Mucosa of descending colon (tissue), 3 donors: ENCODE measurements at regions not wholly inside any gene's neighbourhood (a gene's known extent, or its start where the extent isn't known, plus 50 kb on each side); places are given as distances from the start of the nearest gene placed in this dataset.

Experiments
- ATAC-seq: fragments of 200-7000 bp; cut with Tn5 transposase; one replicate; pipeline ENCODE4 v1.9.1; 2020; ENCODE audit warnings: mild to moderate bottlenecking, moderate library complexity
- DNase-seq, 3 donors: peaks; one replicate each; pipeline ENCODE4 v3.0.0-alpha.2; 2020
- H3K36me3 ChIP-seq: fragments of 200-600 bp; one replicate; pipeline ENCODE4 v1.8.0; 2021; ENCODE audit warnings: low read depth, mild to moderate bottlenecking
- H3K4me1 ChIP-seq: fragments of 200-600 bp; one replicate; pipeline ENCODE4 v1.8.0; 2021; ENCODE audit warnings: low read depth, mild to moderate bottlenecking
- H3K4me3 ChIP-seq: fragments of 200-600 bp; one replicate; pipeline ENCODE4 v1.8.0; 2021; ENCODE audit warnings: mild to moderate bottlenecking
- H3K9me3 ChIP-seq: fragments of 200-600 bp; one replicate; pipeline ENCODE4 v1.8.0; 2021; ENCODE audit warnings: mild to moderate bottlenecking
- intact Hi-C, 2 donors: fragments of 100-400 bp; cut with DNase I in 1 of 2; cut with micrococcal nuclease in 1 of 2; formaldehyde crosslinking; loops; one replicate each; pipeline versions ENCODE4 v1.11.0 to v1.11.1; 2022; cut with DNase I, micrococcal nuclease
- TF ChIP-seq, protein P1 (sequence below): fragments of 200-600 bp; IDR thresholded peaks from one replicate; pipeline ENCODE4 v1.8.0; 2022; ENCODE audit warnings: antibody characterized with exemption, mild to moderate bottlenecking
- donor health status: DM: no; HTN: no; CAD: no; lungs with moderate emphysema.
- donor health status: DM: no; HTN: no; CAD: no.
- donor health status: DM: no; HTN: yes; CAD: no.

DNA sequence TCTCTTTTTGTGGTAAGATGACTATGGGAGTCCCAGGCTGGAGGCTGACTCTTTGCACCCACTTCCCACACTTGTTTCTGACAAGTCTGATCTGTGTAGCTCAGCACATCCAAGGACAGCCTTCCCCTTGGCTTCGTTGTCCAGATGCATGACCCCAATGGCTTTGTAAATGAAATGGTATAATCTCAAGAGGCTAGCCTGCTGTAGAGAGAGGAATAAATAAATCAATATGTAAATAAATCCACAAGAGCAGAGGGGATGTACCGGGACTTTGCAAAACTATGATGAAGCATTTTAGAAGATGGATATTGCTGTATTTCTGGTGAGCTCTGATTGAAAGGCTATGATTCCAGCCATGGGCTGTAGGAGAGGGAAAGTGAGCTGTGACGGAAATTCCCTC is 79.9 kb upstream of the NEO1 start:
- TF ChIP-seq, protein P1, sequence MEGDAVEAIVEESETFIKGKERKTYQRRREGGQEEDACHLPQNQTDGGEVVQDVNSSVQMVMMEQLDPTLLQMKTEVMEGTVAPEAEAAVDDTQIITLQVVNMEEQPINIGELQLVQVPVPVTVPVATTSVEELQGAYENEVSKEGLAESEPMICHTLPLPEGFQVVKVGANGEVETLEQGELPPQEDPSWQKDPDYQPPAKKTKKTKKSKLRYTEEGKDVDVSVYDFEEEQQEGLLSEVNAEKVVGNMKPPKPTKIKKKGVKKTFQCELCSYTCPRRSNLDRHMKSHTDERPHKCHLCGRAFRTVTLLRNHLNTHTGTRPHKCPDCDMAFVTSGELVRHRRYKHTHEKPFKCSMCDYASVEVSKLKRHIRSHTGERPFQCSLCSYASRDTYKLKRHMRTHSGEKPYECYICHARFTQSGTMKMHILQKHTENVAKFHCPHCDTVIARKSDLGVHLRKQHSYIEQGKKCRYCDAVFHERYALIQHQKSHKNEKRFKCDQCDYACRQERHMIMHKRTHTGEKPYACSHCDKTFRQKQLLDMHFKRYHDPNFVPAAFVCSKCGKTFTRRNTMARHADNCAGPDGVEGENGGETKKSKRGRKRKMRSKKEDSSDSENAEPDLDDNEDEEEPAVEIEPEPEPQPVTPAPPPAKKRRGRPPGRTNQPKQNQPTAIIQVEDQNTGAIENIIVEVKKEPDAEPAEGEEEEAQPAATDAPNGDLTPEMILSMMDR: no peak
- intact Hi-C loops: no loop called here
- no peaks in the 10 kb centered on the region for H3K36me3 ChIP-seq
- H3K4me3 ChIP-seq: no peak overlapping the region
- DNase-seq (no peak), ATAC-seq (no peak)
- H3K4me1 ChIP-seq: peaks cover 17% of the 10 kb centered on the region
- H3K9me3 ChIP-seq: no peaks in the 10 kb centered on the region

DNA sequence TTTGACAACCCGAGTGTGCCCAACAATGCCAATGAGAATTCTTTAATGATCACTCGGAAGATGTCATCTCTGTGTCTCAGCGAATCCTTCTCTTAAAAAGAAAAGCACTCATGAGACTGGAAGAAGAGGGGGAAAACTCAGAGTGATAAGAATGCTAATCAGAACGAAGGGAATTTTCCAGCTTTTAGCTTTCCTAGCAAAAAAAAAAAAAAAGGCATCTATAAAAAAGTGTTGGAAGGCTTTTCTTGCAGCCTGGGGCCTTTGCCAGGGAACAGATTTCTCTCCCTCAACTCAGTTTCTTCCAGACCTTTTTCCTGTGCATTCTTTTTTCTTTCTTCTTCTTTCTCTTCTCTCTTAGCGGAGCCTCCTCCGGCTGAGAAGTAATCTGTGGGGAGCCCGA is 80.5 kb upstream of the NEO1 start:
- ATAC-seq: no peak
- no peak for DNase-seq
- intact Hi-C loops: no loop called here
- Histone ChIP-seq H3K4me3 (no peak overlapping the region), H3K36me3 (no peaks in the 10 kb centered on the region), H3K4me1 (peaks cover 17% of the 10 kb centered on the region), H3K9me3 (no peaks in the 10 kb centered on the region)
- TF ChIP-seq, protein P1: no peak

DNA sequence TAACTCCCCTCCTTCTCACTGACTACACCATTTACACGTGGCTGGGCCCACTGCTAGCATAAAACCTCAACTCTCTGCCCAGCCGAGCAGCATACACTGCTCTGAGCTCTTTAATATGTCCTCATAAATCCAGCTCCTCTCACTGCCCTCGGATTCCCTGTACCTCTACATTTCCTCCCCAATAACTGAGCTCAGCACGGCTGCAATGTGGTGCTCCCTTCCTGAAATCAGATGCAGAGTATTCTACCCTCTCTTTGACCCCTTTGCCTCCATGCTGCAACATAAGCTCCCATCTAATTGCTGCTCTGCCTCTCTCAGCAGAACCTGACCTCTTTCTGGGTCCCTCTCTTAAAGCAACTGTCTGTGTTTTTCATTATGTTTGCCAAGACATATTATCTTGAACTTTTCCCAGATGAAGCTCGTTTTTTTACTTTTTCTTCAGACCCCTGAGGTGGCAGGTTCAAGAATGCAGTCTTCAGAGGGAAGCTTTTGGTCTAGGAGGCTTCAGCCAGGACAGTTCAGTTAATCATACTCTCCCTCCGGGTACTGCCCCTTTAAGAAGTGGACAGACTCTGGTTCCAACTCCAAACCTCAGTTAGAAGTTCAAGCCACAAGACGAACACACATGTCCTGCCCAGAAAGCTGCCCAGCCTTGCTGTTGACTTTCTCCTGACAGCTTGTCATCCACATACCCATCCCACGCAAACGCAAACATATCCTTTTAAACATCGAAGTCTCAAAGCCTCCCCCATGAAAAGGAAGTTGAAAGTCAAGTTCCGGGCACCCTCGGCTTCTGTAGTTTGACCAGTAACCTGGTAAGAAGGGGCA is 81.1 kb upstream of the NEO1 start:
- Histone ChIP-seq H3K4me1 (peaks cover 17% of the 10 kb centered on the region), H3K9me3 (no peaks in the 10 kb centered on the region), H3K36me3 (no peaks in the 10 kb centered on the region), H3K4me3 (no peak overlapping the region)
- TF ChIP-seq, protein P1: no peak
- intact Hi-C loops: no loop called here
- DNase-seq (no peak), ATAC-seq (no peak)

DNA sequence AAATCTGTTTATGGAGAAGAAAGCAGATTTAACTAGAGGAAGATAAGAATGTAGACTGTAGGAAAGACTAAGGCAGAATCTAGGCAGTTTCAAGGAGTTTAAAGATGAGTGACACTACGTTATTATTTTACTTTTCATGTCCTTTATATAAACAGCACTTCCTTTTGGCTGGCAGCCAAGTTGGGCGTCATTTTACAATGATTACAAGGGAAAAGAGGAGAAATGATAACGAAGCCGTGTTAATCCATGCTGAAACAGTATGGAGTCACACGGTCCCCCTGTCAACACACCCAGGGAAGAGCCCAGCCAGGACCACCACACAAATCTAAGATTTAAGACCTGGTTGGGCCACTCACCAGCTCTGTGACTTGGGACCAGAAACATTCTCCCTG is 83.7 kb upstream of the NEO1 start:
- peak; percentile 56 for ATAC-seq
- TF ChIP-seq, protein P1: no peak
- peak; percentile 56 to 96 (median 79) for DNase-seq
- H3K36me3 ChIP-seq: no peaks in the 10 kb centered on the region
- no peaks in the 10 kb centered on the region for H3K9me3 ChIP-seq
- H3K4me3 ChIP-seq: no peak overlapping the region
- intact Hi-C loops: no loop called here
- H3K4me1 ChIP-seq: peaks cover 17% of the 10 kb centered on the region

DNA sequence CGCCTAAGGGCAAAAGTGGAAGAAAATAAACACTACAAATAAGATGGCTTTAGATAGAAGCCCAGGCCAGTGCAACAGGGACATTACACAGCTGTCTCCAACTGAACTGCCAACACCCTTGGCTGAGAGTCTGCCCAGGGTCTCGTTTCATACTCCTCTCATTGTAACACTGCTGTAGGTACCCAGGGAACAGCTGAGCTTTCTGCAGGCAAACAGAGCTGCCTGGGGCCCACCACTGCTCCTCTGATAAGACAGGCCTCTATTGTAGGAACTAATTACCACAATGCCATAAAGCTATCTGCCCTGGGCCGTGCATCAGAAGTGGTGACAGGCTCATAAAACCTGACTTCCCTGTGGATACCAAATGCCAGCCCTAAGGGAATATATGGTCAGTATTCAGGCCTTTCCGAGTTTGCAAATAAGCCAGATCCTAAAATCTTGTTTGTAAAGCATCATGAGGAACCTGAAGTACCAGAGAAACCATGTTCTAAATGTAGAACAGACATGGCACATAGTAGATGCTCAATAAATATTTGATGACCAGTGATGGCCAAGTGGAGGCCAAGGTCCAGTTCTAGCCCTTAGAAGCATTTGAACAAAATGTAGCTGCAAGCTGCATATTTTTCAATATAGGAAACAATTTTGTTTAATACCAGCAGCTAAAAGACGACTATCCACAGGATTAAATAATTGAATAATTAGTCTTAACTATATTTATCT is 84.3 kb upstream of the NEO1 start:
- peaks cover 17% of the 10 kb centered on the region for H3K4me1 ChIP-seq
- intact Hi-C loops: no loop called here
- DNase-seq: peak; percentile 67 to 73 (median 68)
- TF ChIP-seq, protein P1: no peak
- H3K36me3 ChIP-seq: no peaks in the 10 kb centered on the region
- H3K9me3 ChIP-seq: no peaks in the 10 kb centered on the region
- ATAC-seq: peak; percentile 90
- H3K4me3 ChIP-seq: no peak overlapping the region
